A673 (cell line): ENCODE measurements at regions not wholly inside any gene's neighbourhood (a gene's known extent, or its start where the extent isn't known, plus 50 kb on each side); places are given as distances from the start of the nearest gene placed in this dataset.

Experiments
- BruUV-seq: library from RNA; stranded (reverse); fragments of 400-500 nt; replicated peaks from 2 replicates; lab custom pipeline; 2021; lab: Mats Ljungman, UMichigan
- CTCF ChIA-PET: fragments of 300-600 bp; sonication (Branson Sonifier 250); formaldehyde crosslinking; loops from one replicate; lab custom pipeline; 2022; ENCODE audit warnings: antibody characterized with exemption; lab: Charles Lee
- POLR2A ChIA-PET: fragments of 300-600 bp; sonication (Branson Sonifier 250); formaldehyde crosslinking; loops from one replicate; lab custom pipeline; 2022; ENCODE audit warnings: antibody characterized with exemption; ENCODE audit not compliant: low non-redundant PET; lab: Charles Lee
- DNase-seq: peaks from one replicate; pipeline ENCODE4 v3.0.0-alpha.2; 2015; ENCODE audit warnings: low spot score
- H3K27ac ChIP-seq: fragments of 200-600 bp; sonication (generic); 2 replicates; pipeline ENCODE4 v1.5.1; 2016; ENCODE audit warnings: mixed run types, low read depth, mild to moderate bottlenecking, mixed read lengths, antibody characterized with exemption, low read length; ENCODE audit not compliant: poor library complexity, severe bottlenecking
- H3K27me3 ChIP-seq: fragments of 200-600 bp; sonication (generic); replicated peaks from 2 replicates; pipeline ENCODE4 v1.6.1; 2017; ENCODE audit warnings: mixed run types, low read depth, mild to moderate bottlenecking, mixed read lengths, antibody characterized with exemption, low read length; ENCODE audit not compliant: insufficient read depth, poor library complexity
- H3K36me3 ChIP-seq: fragments of 200-600 bp; sonication (generic); 2 replicates; pipeline ENCODE4 v1.6.1; 2016; ENCODE audit warnings: mixed run types, mild to moderate bottlenecking, mixed read lengths, antibody characterized with exemption, low read length; ENCODE audit not compliant: insufficient read depth, poor library complexity, severe bottlenecking
- H3K4me1 ChIP-seq: fragments of 200-600 bp; sonication (generic); 2 replicates; pipeline ENCODE4 v1.6.1; 2017; ENCODE audit warnings: mixed run types, mild to moderate bottlenecking, mixed read lengths, antibody characterized with exemption, low read length; ENCODE audit not compliant: insufficient read depth, poor library complexity, severe bottlenecking
- H3K4me3 ChIP-seq: fragments of 200-600 bp; sonication (generic); 2 replicates; pipeline ENCODE4 v1.5.1; 2016; ENCODE audit warnings: low read depth, mixed run types, mild to moderate bottlenecking, mixed read lengths, low read length; ENCODE audit not compliant: poor library complexity, severe bottlenecking
- H3K9me3 ChIP-seq: fragments of 200-600 bp; sonication (generic); 2 replicates; pipeline ENCODE4 v1.6.1; 2016; ENCODE audit warnings: mixed run types, low read depth, mild to moderate bottlenecking, mixed read lengths, antibody characterized with exemption, low read length; ENCODE audit not compliant: poor library complexity, severe bottlenecking
- CTCF ChIP-seq: fragments of 300-800, 200-600 bp; sonication (generic); conservative IDR thresholded peaks from 2 replicates; pipeline ENCODE4 v1.5.1; 2017; ENCODE audit warnings: low read depth, mild to moderate bottlenecking, antibody characterized with exemption, low read length, moderate library complexity, mixed read lengths
- EZH2 ChIP-seq: fragments of 200-600 bp; sonication (generic); IDR thresholded peaks from 2 replicates; pipeline ENCODE4 v1.6.1; 2017; ENCODE audit warnings: borderline replicate concordance, low read depth, mild to moderate bottlenecking, mixed read lengths, antibody characterized with exemption, low read length; ENCODE audit not compliant: poor library complexity, severe bottlenecking
- intact Hi-C: fragments of 100-400 bp; cut with micrococcal nuclease; formaldehyde crosslinking; loops from one replicate; pipeline ENCODE4 v1.10.0; 2022; ENCODE audit not compliant: unreplicated experiment

GRCh38 chrX:146127617-146128016 is 310.0 kb downstream of the SLITRK2 start:
- H3K36me3 ChIP-seq = no peaks in the 10 kb centered on the region
- ChIA-PET CTCF (no interaction called here), POLR2A (no interaction called here)
- BruUV-seq = no TSS peak
- no peaks in the 10 kb centered on the region for H3K4me1 ChIP-seq
- no peaks in the 10 kb centered on the region for H3K27me3 ChIP-seq
- no peak for DNase-seq
- no peak for TF ChIP-seq EZH2
- H3K27ac ChIP-seq = no peak overlapping the region
- no peak overlapping the region for H3K4me3 ChIP-seq
- H3K9me3 ChIP-seq = no peaks in the 10 kb centered on the region
- intact Hi-C loops = no loop called here

GRCh38 chrX:146141221-146141620 is 323.6 kb downstream of the SLITRK2 start:
- H3K27ac ChIP-seq = no peak overlapping the region
- intact Hi-C loops = no loop called here
- CTCF ChIA-PET = no interaction called here
- H3K4me1 ChIP-seq = no peaks in the 10 kb centered on the region
- peaks cover 14% of the 10 kb centered on the region for H3K9me3 ChIP-seq
- no peaks in the 10 kb centered on the region for H3K27me3 ChIP-seq
- H3K36me3 ChIP-seq = no peaks in the 10 kb centered on the region
- H3K4me3 ChIP-seq = no peak overlapping the region
- BruUV-seq = no TSS peak
- TF ChIP-seq CTCF = no peak
- TF ChIP-seq EZH2 = no peak
- DNase-seq = no peak
- POLR2A ChIA-PET = no interaction called here

GRCh38 chrX:146144039-146144438 is 326.4 kb downstream of the SLITRK2 start:
- H3K36me3 ChIP-seq = no peaks in the 10 kb centered on the region
- no TSS peak for BruUV-seq
- TF ChIP-seq CTCF = no peak
- TF ChIP-seq EZH2 = no peak
- peaks cover 14% of the 10 kb centered on the region for H3K9me3 ChIP-seq
- DNase-seq = no peak
- no peak overlapping the region for H3K27ac ChIP-seq
- no peaks in the 10 kb centered on the region for H3K27me3 ChIP-seq
- intact Hi-C loops = no loop called here
- POLR2A ChIA-PET = no interaction called here
- H3K4me1 ChIP-seq = no peaks in the 10 kb centered on the region
- CTCF ChIA-PET = no interaction called here
- H3K4me3 ChIP-seq = no peak overlapping the region

- H3K36me3 ChIP-seq = no peaks in the 10 kb centered on the region
- H3K9me3 ChIP-seq = peaks cover 19% of the 10 kb centered on the region
- H3K27ac ChIP-seq = no peak overlapping the region
- DNase-seq = no peak
- H3K4me3 ChIP-seq = no peak overlapping the region
- H3K4me1 ChIP-seq = no peaks in the 10 kb centered on the region
- CTCF ChIA-PET = no interaction called here
- BruUV-seq = no TSS peak
- TF ChIP-seq CTCF = no peak
- TF ChIP-seq EZH2 = no peak
- intact Hi-C loops = no loop called here
- POLR2A ChIA-PET = no interaction called here
- H3K27me3 ChIP-seq = no peaks in the 10 kb centered on the region
Measured at GRCh38 chrX:146154191-146154590, 336.6 kb downstream of the SLITRK2 start.
